ENCODE measurements at regions not wholly inside any gene's neighbourhood (a gene's known extent, or its start where the extent isn't known, plus 50 kb on each side); places are given as distances from the start of the nearest gene placed in this dataset.
A peak's percentile ranks its signal among the peaks of the same experiment; 100 is the strongest.

DNA sequence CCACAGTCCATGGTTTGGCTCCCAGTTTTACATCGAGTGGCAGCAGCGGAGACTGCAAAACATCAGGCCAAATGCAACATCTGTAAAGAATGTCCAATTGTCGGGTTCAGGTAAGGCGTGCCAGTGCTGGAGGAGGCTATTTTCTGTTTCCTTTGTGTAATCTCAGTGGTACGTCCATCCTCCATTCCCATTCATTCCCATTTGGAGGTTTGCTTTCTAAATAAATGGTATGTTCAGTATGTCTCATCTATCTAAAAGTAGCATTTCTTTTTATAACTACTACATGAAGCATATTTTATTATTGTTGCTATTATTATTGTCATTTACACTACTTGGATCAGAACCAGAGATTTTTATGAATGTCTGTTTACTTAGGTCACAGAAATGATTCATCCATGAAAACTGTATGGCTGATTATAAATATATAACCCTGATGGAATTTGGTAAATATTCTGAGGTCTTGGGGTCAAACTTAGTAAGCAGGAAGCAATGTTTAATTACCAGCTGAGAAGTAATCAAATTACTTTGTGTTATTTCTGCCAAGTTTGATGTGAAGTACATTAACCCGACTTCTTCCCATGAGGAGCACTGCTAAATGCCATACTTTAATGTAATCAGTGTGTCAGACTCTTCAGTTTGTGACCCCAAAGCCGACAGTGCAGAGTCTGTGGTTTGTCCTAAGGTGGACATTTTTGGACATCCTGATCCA lies 512.9 kb downstream of the UTRN start:
- FAIRE-seq (no peak), DNase-seq (ENCODE audit: low read depth in 1 of 2, low spot score in 2 of 2) (no peak)
- Histone ChIP-seq H4K91ac (replicated peaks; ENCODE audit: insufficient read length, low read length) (no peak overlapping the region), H4K8ac (ENCODE audit: extremely low read depth, insufficient read depth, low read length) (peak overlapping the region; percentile 46; the same call in 1 of the 2 replicates), H4K20me1 (replicated peaks in 1 of 2; ENCODE audit: control insufficient read depth in 1 of 2, insufficient read depth in 2 of 2, low read length in 2 of 2) (peaks cover 0 to 2% of the 10 kb centered on the region in 2 experiments), H3K9ac (replicated peaks in 1 of 4; ENCODE audit: extremely low read depth in 1 of 4, low read depth in 3 of 4, low read length in 3 of 4) (no peak overlapping the region), H3K4me1 (replicated peaks in 1 of 4; ENCODE audit: control insufficient read depth in 3 of 4, insufficient read depth in 4 of 4, low read length in 3 of 4) (no peaks in the 10 kb centered on the region), H3K23ac (ENCODE audit: insufficient read length) (no peak overlapping the region), H2AFZ (ENCODE audit: low read length) (no peak overlapping the region), H3K18ac (ENCODE audit: extremely low read depth, low read length) (no peak overlapping the region), H2BK15ac (ENCODE audit: low read length) (no peak overlapping the region), H3K79me1 (ENCODE audit: low read depth, low read length) (no peaks in the 10 kb centered on the region), H3K27me3 (replicated peaks in 1 of 4; ENCODE audit: control insufficient read depth in 3 of 4, extremely low read depth in 1 of 4, insufficient read depth in 3 of 4, low read length in 3 of 4) (no peaks in the 10 kb centered on the region), H2BK5ac (ENCODE audit: low read depth, low read length) (no peak overlapping the region), H2BK12ac (ENCODE audit: low read depth, low read length) (no peak overlapping the region), H3K4me3 (ENCODE audit: extremely low read depth in 1 of 4, insufficient read depth in 2 of 4, low read depth in 3 of 4, low read length in 4 of 4) (no peak overlapping the region), H3K56ac (replicated peaks; ENCODE audit: insufficient read length, low read depth, low read length) (no peak overlapping the region), H2BK20ac (ENCODE audit: low read length) (no peak overlapping the region), H2AK5ac (ENCODE audit: low read depth, low read length) (no peak overlapping the region), H3K9me3 (ENCODE audit: insufficient read depth in 2 of 2, low read depth in 1 of 2, low read length in 1 of 2) (no peaks in the 10 kb centered on the region), H2BK120ac (replicated peaks; ENCODE audit: low read depth, low read length) (no peak overlapping the region), H4K5ac (ENCODE audit: insufficient read length, low read depth, low read length) (no peak overlapping the region), H3K14ac (ENCODE audit: insufficient read length) (no peak overlapping the region), H3K79me2 (ENCODE audit: control insufficient read depth in 1 of 2, insufficient read depth in 2 of 2, low read length in 2 of 2) (no peaks in the 10 kb centered on the region), H3K27ac (ENCODE audit: low read depth, low read length) (no peak overlapping the region), H3K36me3 (ENCODE audit: control insufficient read depth in 2 of 4, insufficient read depth in 4 of 4, low read length in 3 of 4) (peaks cover 4 to 25% (median 12%) of the 10 kb centered on the region in 4 experiments; a peak in 7 of 8 replicates), H3K4ac (replicated peaks; ENCODE audit: insufficient read length, low read depth, low read length) (no peak overlapping the region), H3K4me2 (ENCODE audit: insufficient read depth in 1 of 2, low read depth in 2 of 2, low read length in 2 of 2) (no peak overlapping the region), H3K23me2 (ENCODE audit: low read depth, low read length) (no peaks in the 10 kb centered on the region)
- WGBS, 2 experiments (ENCODE audit: extremely low coverage in 1 of 2, insufficient coverage in 1 of 2, insufficient read length in 1 of 2, insufficient replicate concordance in 2 of 2, low coverage in 1 of 2, low lambda C conversion rate in 2 of 2, missing lambda C conversion rate in 1 of 2) = 93% methylated on average over 7 of the region's 7 CpGs; no CpG with 5 or more reads in 1 of the 2 experiments
- CTCF ChIA-PET (ENCODE audit: partially characterized antibody) = no interaction called here
- POLR2A ChIA-PET (ENCODE audit: partially characterized antibody) = no interaction called here
- TF ChIP-seq TBP (IDR thresholded peaks at IDR 0.05; ENCODE audit: low read depth, low read length) (no peak), CEBPB (IDR thresholded peaks at IDR 0.05; ENCODE audit: low read depth, low read length) (no peak), SRF (IDR thresholded peaks at IDR 0.05; ENCODE audit: low read depth, low read length) (no peak), POLR2A (IDR thresholded peaks at IDR 0.05; ENCODE audit: control extremely low read depth in 1 of 2, low read depth in 2 of 2, low read length in 2 of 2) (no peak), NANOG (IDR thresholded peaks at IDR 0.05; ENCODE audit: insufficient read depth, low read depth, low read length, poor library complexity, severe bottlenecking) (no peak), SIX5 (IDR thresholded peaks at IDR 0.05; ENCODE audit: low read depth, low read length) (no peak), GABPA (IDR thresholded peaks at IDR 0.05; ENCODE audit: borderline replicate concordance, insufficient read depth, low read length) (no peak)
- TF ChIP-seq, protein P1, sequence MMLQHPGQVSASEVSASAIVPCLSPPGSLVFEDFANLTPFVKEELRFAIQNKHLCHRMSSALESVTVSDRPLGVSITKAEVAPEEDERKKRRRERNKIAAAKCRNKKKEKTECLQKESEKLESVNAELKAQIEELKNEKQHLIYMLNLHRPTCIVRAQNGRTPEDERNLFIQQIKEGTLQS (IDR thresholded peaks at IDR 0.05; ENCODE audit: insufficient read depth, low read depth, low read length) = no peak

Data from H1 (cell line).